ENCODE measurements at regions not wholly inside any gene's neighbourhood (a gene's known extent, or its start where the extent isn't known, plus 50 kb on each side); places are given as distances from the start of the nearest gene placed in this dataset.
"Not testable (repeated sequence)": the region's sequence is repeated elsewhere in the genome, so short reads cannot be mapped to it uniquely, and the experiment has no call there.

DNA sequence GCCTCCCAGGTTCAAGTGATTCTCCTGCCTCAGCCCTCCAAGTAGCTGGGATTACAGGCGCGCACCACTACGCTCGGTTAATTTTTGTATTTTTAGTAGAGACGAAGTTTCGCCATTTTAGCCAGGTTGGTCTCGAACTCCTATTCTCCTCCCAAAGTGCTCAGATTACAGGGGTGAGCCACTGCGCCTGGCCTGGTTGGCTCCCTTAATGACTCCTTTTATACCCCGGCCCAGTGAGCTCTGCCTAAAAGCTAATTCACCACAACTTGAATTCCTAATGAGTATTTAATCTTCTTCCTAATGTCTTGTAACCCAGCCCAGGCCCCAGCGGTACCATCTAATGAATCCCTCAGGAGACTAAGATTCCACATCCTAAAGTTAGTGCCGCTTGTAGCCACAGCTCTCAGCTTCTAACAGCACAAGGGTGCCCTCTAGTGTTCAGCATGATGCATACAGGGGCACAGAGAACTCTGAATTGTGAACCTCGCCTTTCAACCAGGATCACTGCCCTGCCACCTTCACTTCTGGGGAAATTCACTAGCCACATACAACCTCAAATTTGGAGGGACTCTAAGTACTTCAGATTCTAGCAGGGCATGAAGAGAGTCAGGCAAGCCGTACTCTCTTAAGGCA, 89.5 kb downstream of the OR13H1 start:
- WGBS, 2 donors = 46 to 63% methylated on average over 13 of the region's 13 CpGs
- ATAC-seq (ENCODE audit: low FRiP score) = no peak
- no peaks in the 10 kb centered on the region for H3K4me1 ChIP-seq (ENCODE audit: control insufficient read depth in 1 of 2, insufficient read depth in 2 of 2, low read length in 2 of 2)
- no peaks in the 10 kb centered on the region for H3K27me3 ChIP-seq (ENCODE audit: control insufficient read depth in 1 of 2, insufficient read depth in 2 of 2, low read length in 1 of 2)
- intact Hi-C loops (cut with DNase I) = loop anchor here (5.0 kb wide), 1 partner anchor 661 kb away; no protein-coding TSS in a partner anchor
- H3K9me3 ChIP-seq (ENCODE audit: control insufficient read depth, low read length) = no peaks in the 10 kb centered on the region
- no peaks in the 10 kb centered on the region for H3K36me3 ChIP-seq (ENCODE audit: control insufficient read depth in 1 of 2, insufficient read depth in 2 of 2, low read length in 1 of 2)
- H3K27ac ChIP-seq (ENCODE audit: low read depth in 1 of 2, low read length in 2 of 2) = no peak overlapping the region
- no peak for DNase-seq
- no peak overlapping the region for H3K4me3 ChIP-seq (ENCODE audit: low read length in 2 of 2)

- ATAC-seq (ENCODE audit: low FRiP score) (no peak), DNase-seq (no peak)
- intact Hi-C loops (cut with DNase I) = loop anchor here (5.0 kb wide), 1 partner anchor 663 kb away; no protein-coding TSS in a partner anchor
- no peaks in the 10 kb centered on the region for H3K36me3 ChIP-seq (ENCODE audit: control insufficient read depth in 1 of 2, insufficient read depth in 2 of 2, low read length in 1 of 2)
- no peaks in the 10 kb centered on the region for H3K27me3 ChIP-seq (ENCODE audit: control insufficient read depth in 1 of 2, insufficient read depth in 2 of 2, low read length in 1 of 2)
- H3K4me1 ChIP-seq (ENCODE audit: control insufficient read depth in 1 of 2, insufficient read depth in 2 of 2, low read length in 2 of 2) = no peaks in the 10 kb centered on the region
- no peak overlapping the region for H3K27ac ChIP-seq (ENCODE audit: low read depth in 1 of 2, low read length in 2 of 2)
- H3K9me3 ChIP-seq (ENCODE audit: control insufficient read depth, low read length) = no peaks in the 10 kb centered on the region
- H3K4me3 ChIP-seq (ENCODE audit: low read length in 2 of 2) = no peak overlapping the region
- 69 to 91% methylated on average over 1 of the region's 1 CpG for WGBS, 2 donors
Observed at GRCh38 chrX:131634900-131635299, 91.0 kb downstream of the OR13H1 start.

- ATAC-seq (ENCODE audit: low FRiP score) (no peak), DNase-seq (no peak)
- no peaks in the 10 kb centered on the region for H3K36me3 ChIP-seq (ENCODE audit: control insufficient read depth in 1 of 2, insufficient read depth in 2 of 2, low read length in 1 of 2)
- 58 to 90% methylated on average over 1 of the region's 1 CpG for WGBS, 2 donors
- no peaks in the 10 kb centered on the region for H3K9me3 ChIP-seq (ENCODE audit: control insufficient read depth, low read length)
- no peak overlapping the region for H3K27ac ChIP-seq (ENCODE audit: low read depth in 1 of 2, low read length in 2 of 2)
- intact Hi-C loops (cut with DNase I) = no loop called here
- H3K27me3 ChIP-seq (ENCODE audit: control insufficient read depth in 1 of 2, insufficient read depth in 2 of 2, low read length in 1 of 2) = no peaks in the 10 kb centered on the region
- H3K4me1 ChIP-seq (ENCODE audit: control insufficient read depth in 1 of 2, insufficient read depth in 2 of 2, low read length in 2 of 2) = no peaks in the 10 kb centered on the region
- no peak overlapping the region for H3K4me3 ChIP-seq (ENCODE audit: low read length in 2 of 2)
Observed at GRCh38 chrX:131646106-131646505, 102.2 kb downstream of the OR13H1 start.

GRCh38 chrX:131649741-131650140, 105.9 kb downstream of the OR13H1 start:
- H3K36me3 ChIP-seq (ENCODE audit: control insufficient read depth in 1 of 2, insufficient read depth in 2 of 2, low read length in 1 of 2) = no peaks in the 10 kb centered on the region
- no peaks in the 10 kb centered on the region for H3K27me3 ChIP-seq (ENCODE audit: control insufficient read depth in 1 of 2, insufficient read depth in 2 of 2, low read length in 1 of 2)
- H3K27ac ChIP-seq (ENCODE audit: low read depth in 1 of 2, low read length in 2 of 2) = no peak overlapping the region
- ATAC-seq (ENCODE audit: low FRiP score) = no peak
- 64 to 86% methylated on average over 5 of the region's 5 CpGs for WGBS, 2 donors
- DNase-seq = no peak
- intact Hi-C loops (cut with DNase I) = no loop called here
- H3K9me3 ChIP-seq (ENCODE audit: control insufficient read depth, low read length) = no peaks in the 10 kb centered on the region
- H3K4me1 ChIP-seq (ENCODE audit: control insufficient read depth in 1 of 2, insufficient read depth in 2 of 2, low read length in 2 of 2) = no peaks in the 10 kb centered on the region
- H3K4me3 ChIP-seq (ENCODE audit: low read length in 2 of 2) = no peak overlapping the region

DNA sequence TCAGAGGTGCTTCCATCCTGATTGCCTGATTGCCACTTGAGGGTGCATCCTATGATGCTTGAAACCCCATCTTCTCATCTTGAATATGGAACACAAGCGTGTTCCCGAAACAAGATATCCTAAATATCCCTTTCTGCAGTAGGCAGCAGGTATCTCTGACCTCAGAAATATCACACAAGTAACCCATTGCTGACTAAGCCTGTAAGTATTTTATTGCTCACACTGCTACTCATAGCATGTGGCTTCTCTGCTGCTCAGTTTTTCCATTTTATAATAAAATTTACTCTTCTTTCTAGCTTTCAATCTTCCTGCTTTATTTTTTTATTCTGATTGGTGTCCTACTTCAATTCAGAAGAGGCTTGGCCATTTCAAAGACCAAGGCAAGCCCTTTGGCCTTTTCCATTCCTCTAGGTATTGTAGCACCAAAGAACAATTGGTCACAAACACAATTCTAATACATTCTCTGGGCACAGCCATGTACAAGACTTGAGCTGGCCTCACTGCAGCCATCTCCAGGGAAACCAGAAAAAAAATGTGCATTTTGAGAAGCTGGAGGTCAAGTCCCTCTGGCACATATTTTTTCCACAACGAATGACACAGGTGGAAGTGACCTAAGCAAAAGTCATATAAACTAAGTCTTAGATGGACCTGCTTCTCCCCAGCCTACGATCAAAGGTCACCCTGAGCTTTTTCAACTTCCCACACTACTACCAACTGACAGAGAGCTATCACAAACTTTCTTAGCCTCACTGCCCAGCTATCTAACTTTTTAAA, 107.0 kb downstream of the OR13H1 start:
- intact Hi-C loops (cut with DNase I) = no loop called here
- 63 to 65% methylated on average over 4 of the region's 4 CpGs for WGBS, 2 donors
- H3K27me3 ChIP-seq (ENCODE audit: control insufficient read depth in 1 of 2, insufficient read depth in 2 of 2, low read length in 1 of 2) = no peaks in the 10 kb centered on the region
- H3K27ac ChIP-seq (ENCODE audit: low read depth in 1 of 2, low read length in 2 of 2) = no peak overlapping the region
- H3K4me3 ChIP-seq (ENCODE audit: low read length in 2 of 2) = no peak overlapping the region
- no peak for DNase-seq
- no peak for ATAC-seq (ENCODE audit: low FRiP score)
- no peaks in the 10 kb centered on the region for H3K9me3 ChIP-seq (ENCODE audit: control insufficient read depth, low read length)
- H3K4me1 ChIP-seq (ENCODE audit: control insufficient read depth in 1 of 2, insufficient read depth in 2 of 2, low read length in 2 of 2) = no peaks in the 10 kb centered on the region
- no peaks in the 10 kb centered on the region for H3K36me3 ChIP-seq (ENCODE audit: control insufficient read depth in 1 of 2, insufficient read depth in 2 of 2, low read length in 1 of 2)

GRCh38 chrX:131663726-131664125, 119.9 kb downstream of the OR13H1 start:
- H3K4me1 ChIP-seq (ENCODE audit: control insufficient read depth in 1 of 2, insufficient read depth in 2 of 2, low read length in 2 of 2); ATAC-seq (ENCODE audit: low FRiP score); DNase-seq; H3K9me3 ChIP-seq (ENCODE audit: control insufficient read depth, low read length); H3K36me3 ChIP-seq (ENCODE audit: control insufficient read depth in 1 of 2, insufficient read depth in 2 of 2, low read length in 1 of 2); intact Hi-C loops (cut with DNase I); H3K27me3 ChIP-seq (ENCODE audit: control insufficient read depth in 1 of 2, insufficient read depth in 2 of 2, low read length in 1 of 2); H3K27ac ChIP-seq (ENCODE audit: low read depth in 1 of 2, low read length in 2 of 2); H3K4me3 ChIP-seq (ENCODE audit: low read length in 2 of 2): not testable (repeated sequence)
- WGBS, 2 donors = 91 to 94% methylated on average over 9 of the region's 9 CpGs

- intact Hi-C loops (cut with DNase I) = no loop called here
- H3K27me3 ChIP-seq (ENCODE audit: control insufficient read depth in 1 of 2, insufficient read depth in 2 of 2, low read length in 1 of 2) = no peaks in the 10 kb centered on the region
- 32 to 36% methylated on average over 2 of the region's 2 CpGs for WGBS, 2 donors
- no peak overlapping the region for H3K27ac ChIP-seq (ENCODE audit: low read depth in 1 of 2, low read length in 2 of 2)
- no peaks in the 10 kb centered on the region for H3K4me1 ChIP-seq (ENCODE audit: control insufficient read depth in 1 of 2, insufficient read depth in 2 of 2, low read length in 2 of 2)
- no peak overlapping the region for H3K4me3 ChIP-seq (ENCODE audit: low read length in 2 of 2)
- no peak for DNase-seq
- no peaks in the 10 kb centered on the region for H3K36me3 ChIP-seq (ENCODE audit: control insufficient read depth in 1 of 2, insufficient read depth in 2 of 2, low read length in 1 of 2)
- peak; percentile 54 for ATAC-seq (ENCODE audit: low FRiP score)
- H3K9me3 ChIP-seq (ENCODE audit: control insufficient read depth, low read length) = no peaks in the 10 kb centered on the region
Observed at GRCh38 chrX:131671735-131672134, 127.9 kb downstream of the OR13H1 start.

- H3K27ac ChIP-seq (ENCODE audit: low read depth in 1 of 2, low read length in 2 of 2) = no peak overlapping the region
- ATAC-seq (ENCODE audit: low FRiP score) (no peak), DNase-seq (no peak)
- intact Hi-C loops (cut with DNase I) = no loop called here
- WGBS, 2 donors = 0 to 13% methylated on average over 1 of the region's 1 CpG
- no peaks in the 10 kb centered on the region for H3K36me3 ChIP-seq (ENCODE audit: control insufficient read depth in 1 of 2, insufficient read depth in 2 of 2, low read length in 1 of 2)
- H3K27me3 ChIP-seq (ENCODE audit: control insufficient read depth in 1 of 2, insufficient read depth in 2 of 2, low read length in 1 of 2) = no peaks in the 10 kb centered on the region
- H3K9me3 ChIP-seq (ENCODE audit: control insufficient read depth, low read length) = no peaks in the 10 kb centered on the region
- H3K4me3 ChIP-seq (ENCODE audit: low read length in 2 of 2) = no peak overlapping the region
- H3K4me1 ChIP-seq (ENCODE audit: control insufficient read depth in 1 of 2, insufficient read depth in 2 of 2, low read length in 2 of 2) = no peaks in the 10 kb centered on the region
Observed at GRCh38 chrX:131675596-131676194, 131.8 kb downstream of the OR13H1 start.

Measured in aorta (tissue), 5 donors.